GM18511 (cell line): ENCODE measurements at regions not wholly inside any gene's neighbourhood (a gene's known extent, or its start where the extent isn't known, plus 50 kb on each side); places are given as distances from the start of the nearest gene placed in this dataset.

ENCODE experiments used
- ATAC-seq: cut with Tn5 transposase; IDR thresholded peaks from one replicate; pipeline ENCODE4 v1.9.1; 2021; ENCODE audit warnings: mild to moderate bottlenecking, moderate library complexity; ENCODE audit not compliant: unreplicated experiment

GRCh38 chr11:92276773-92277172 is 52.2 kb downstream of the FAT3 start:
- no peak for ATAC-seq

- ATAC-seq = no peak
Measured at GRCh38 chr11:92277871-92278270, 53.3 kb downstream of the FAT3 start.

GRCh38 chr11:92278791-92279433 is 54.3 kb downstream of the FAT3 start:
- no peak for ATAC-seq

GRCh38 chr11:92284107-92284506 is 59.5 kb downstream of the FAT3 start:
- no peak for ATAC-seq

GRCh38 chr11:92284558-92284957 is 59.9 kb downstream of the FAT3 start:
- ATAC-seq = no peak

GRCh38 chr11:92285776-92286175 is 61.2 kb downstream of the FAT3 start:
- ATAC-seq = no peak

GRCh38 chr11:92286709-92287108 is 62.1 kb downstream of the FAT3 start:
- no peak for ATAC-seq

GRCh38 chr11:92295175-92296137 is 70.8 kb downstream of the FAT3 start:
- no peak for ATAC-seq

- ATAC-seq = no peak
Measured at GRCh38 chr11:92296138-92296515, 71.5 kb downstream of the FAT3 start.

GRCh38 chr11:92297567-92298553 is 73.2 kb downstream of the FAT3 start:
- ATAC-seq = no peak

GRCh38 chr11:92300876-92301275 is 76.3 kb downstream of the FAT3 start:
- ATAC-seq = no peak

GRCh38 chr11:92302770-92303169 is 78.2 kb downstream of the FAT3 start:
- ATAC-seq = no peak

GRCh38 chr11:92304271-92304670 is 79.7 kb downstream of the FAT3 start:
- no peak for ATAC-seq

- no peak for ATAC-seq
Measured at GRCh38 chr11:92306966-92307510, 82.4 kb downstream of the FAT3 start.

GRCh38 chr11:92308366-92308765 is 83.7 kb downstream of the FAT3 start:
- no peak for ATAC-seq

GRCh38 chr11:92311616-92312449 is 87.2 kb downstream of the FAT3 start:
- no peak for ATAC-seq

GRCh38 chr11:92313784-92314183 is 89.2 kb downstream of the FAT3 start:
- ATAC-seq = no peak

- ATAC-seq = no peak
Measured at GRCh38 chr11:92314499-92314898, 89.9 kb downstream of the FAT3 start.

- no peak for ATAC-seq
Measured at GRCh38 chr11:92316106-92316809, 91.6 kb downstream of the FAT3 start.
